CD4-positive, alpha-beta T cell treated with Interleukin-2 at 100 ng/mL for 4 hours (primary cell): ENCODE measurements at regions not wholly inside any gene's neighbourhood (a gene's known extent, or its start where the extent isn't known, plus 50 kb on each side); places are given as distances from the start of the nearest gene placed in this dataset.

Experiments
- DNase-seq: peaks from one replicate; pipeline ENCODE4 v3.0.0-alpha.2; 2020; ENCODE audit warnings: low spot score

- DNase-seq, result no peak
These were observed 208.0 kb upstream of the KCNN2 start for GRCh38 chr5:114153833-114154232.

GRCh38 chr5:114166081-114166480, 195.8 kb upstream of the KCNN2 start:
- no peak for DNase-seq

- DNase-seq, result no peak
These were observed 187.7 kb upstream of the KCNN2 start for GRCh38 chr5:114174131-114174530.

- no peak for DNase-seq
These were observed 187.0 kb upstream of the KCNN2 start for GRCh38 chr5:114174837-114175236.

- no peak for DNase-seq
These were observed 185.5 kb upstream of the KCNN2 start for GRCh38 chr5:114176356-114176755.

GRCh38 chr5:114179134-114179533, 182.7 kb upstream of the KCNN2 start:
- DNase-seq, result no peak

- DNase-seq, result no peak
These were observed 177.9 kb upstream of the KCNN2 start for GRCh38 chr5:114184006-114184405.

GRCh38 chr5:114185274-114185673, 176.6 kb upstream of the KCNN2 start:
- DNase-seq, result no peak

GRCh38 chr5:114191441-114191840, 170.4 kb upstream of the KCNN2 start:
- no peak for DNase-seq

- no peak for DNase-seq
These were observed 169.8 kb upstream of the KCNN2 start for GRCh38 chr5:114192108-114192507.

- DNase-seq, result no peak
These were observed 160.5 kb upstream of the KCNN2 start for GRCh38 chr5:114201332-114201731.

- DNase-seq, result no peak
These were observed 156.9 kb upstream of the KCNN2 start for GRCh38 chr5:114204923-114205322.

GRCh38 chr5:114206640-114207039, 155.2 kb upstream of the KCNN2 start:
- DNase-seq, result no peak

GRCh38 chr5:114207615-114208014, 154.3 kb upstream of the KCNN2 start:
- DNase-seq, result no peak

GRCh38 chr5:114208120-114208519, 153.8 kb upstream of the KCNN2 start:
- no peak for DNase-seq

GRCh38 chr5:114208588-114208987, 153.3 kb upstream of the KCNN2 start:
- DNase-seq, result no peak

- no peak for DNase-seq
These were observed 151.2 kb upstream of the KCNN2 start for GRCh38 chr5:114210662-114211061.

- DNase-seq, result no peak
These were observed 140.1 kb upstream of the KCNN2 start for GRCh38 chr5:114221807-114222206.

- DNase-seq, result no peak
These were observed 138.0 kb upstream of the KCNN2 start for GRCh38 chr5:114223866-114224265.

- DNase-seq, result no peak
These were observed 124.1 kb upstream of the KCNN2 start for GRCh38 chr5:114237766-114238165.

GRCh38 chr5:114238771-114239313, 123.0 kb upstream of the KCNN2 start:
- no peak for DNase-seq

GRCh38 chr5:114243281-114243971, 118.4 kb upstream of the KCNN2 start:
- DNase-seq, result no peak

GRCh38 chr5:114243972-114244317, 117.9 kb upstream of the KCNN2 start:
- DNase-seq, result no peak

GRCh38 chr5:114249823-114250222, 112.0 kb upstream of the KCNN2 start:
- no peak for DNase-seq
